A673 (cell line): ENCODE measurements at regions not wholly inside any gene's neighbourhood (a gene's known extent, or its start where the extent isn't known, plus 50 kb on each side); places are given as distances from the start of the nearest gene placed in this dataset.

Experiments
- BruUV-seq: library from RNA; stranded (reverse); fragments of 400-500 nt; replicated peaks from 2 replicates; lab custom pipeline; 2021; lab: Mats Ljungman, UMichigan
- CTCF ChIA-PET: fragments of 300-600 bp; sonication (Branson Sonifier 250); formaldehyde crosslinking; loops from one replicate; lab custom pipeline; 2022; ENCODE audit warnings: antibody characterized with exemption; lab: Charles Lee
- POLR2A ChIA-PET: fragments of 300-600 bp; sonication (Branson Sonifier 250); formaldehyde crosslinking; loops from one replicate; lab custom pipeline; 2022; ENCODE audit warnings: antibody characterized with exemption; ENCODE audit not compliant: low non-redundant PET; lab: Charles Lee
- DNase-seq: peaks from one replicate; pipeline ENCODE4 v3.0.0-alpha.2; 2015; ENCODE audit warnings: low spot score
- H3K27ac ChIP-seq: fragments of 200-600 bp; sonication (generic); 2 replicates; pipeline ENCODE4 v1.5.1; 2016; ENCODE audit warnings: mixed run types, low read depth, mild to moderate bottlenecking, mixed read lengths, antibody characterized with exemption, low read length; ENCODE audit not compliant: poor library complexity, severe bottlenecking
- H3K27me3 ChIP-seq: fragments of 200-600 bp; sonication (generic); replicated peaks from 2 replicates; pipeline ENCODE4 v1.6.1; 2017; ENCODE audit warnings: mixed run types, low read depth, mild to moderate bottlenecking, mixed read lengths, antibody characterized with exemption, low read length; ENCODE audit not compliant: insufficient read depth, poor library complexity
- H3K36me3 ChIP-seq: fragments of 200-600 bp; sonication (generic); 2 replicates; pipeline ENCODE4 v1.6.1; 2016; ENCODE audit warnings: mixed run types, mild to moderate bottlenecking, mixed read lengths, antibody characterized with exemption, low read length; ENCODE audit not compliant: insufficient read depth, poor library complexity, severe bottlenecking
- H3K4me1 ChIP-seq: fragments of 200-600 bp; sonication (generic); 2 replicates; pipeline ENCODE4 v1.6.1; 2017; ENCODE audit warnings: mixed run types, mild to moderate bottlenecking, mixed read lengths, antibody characterized with exemption, low read length; ENCODE audit not compliant: insufficient read depth, poor library complexity, severe bottlenecking
- H3K4me3 ChIP-seq: fragments of 200-600 bp; sonication (generic); 2 replicates; pipeline ENCODE4 v1.5.1; 2016; ENCODE audit warnings: low read depth, mixed run types, mild to moderate bottlenecking, mixed read lengths, low read length; ENCODE audit not compliant: poor library complexity, severe bottlenecking
- H3K9me3 ChIP-seq: fragments of 200-600 bp; sonication (generic); 2 replicates; pipeline ENCODE4 v1.6.1; 2016; ENCODE audit warnings: mixed run types, low read depth, mild to moderate bottlenecking, mixed read lengths, antibody characterized with exemption, low read length; ENCODE audit not compliant: poor library complexity, severe bottlenecking
- EZH2 ChIP-seq: fragments of 200-600 bp; sonication (generic); IDR thresholded peaks from 2 replicates; pipeline ENCODE4 v1.6.1; 2017; ENCODE audit warnings: borderline replicate concordance, low read depth, mild to moderate bottlenecking, mixed read lengths, antibody characterized with exemption, low read length; ENCODE audit not compliant: poor library complexity, severe bottlenecking
- intact Hi-C: fragments of 100-400 bp; cut with micrococcal nuclease; formaldehyde crosslinking; loops from one replicate; pipeline ENCODE4 v1.10.0; 2022; ENCODE audit not compliant: unreplicated experiment
- TF ChIP-seq, protein P1 (sequence below): fragments of 300-800, 200-600 bp; sonication (generic); conservative IDR thresholded peaks from 2 replicates; pipeline ENCODE4 v1.5.1; 2017; ENCODE audit warnings: low read depth, mild to moderate bottlenecking, antibody characterized with exemption, low read length, moderate library complexity, mixed read lengths

DNA sequence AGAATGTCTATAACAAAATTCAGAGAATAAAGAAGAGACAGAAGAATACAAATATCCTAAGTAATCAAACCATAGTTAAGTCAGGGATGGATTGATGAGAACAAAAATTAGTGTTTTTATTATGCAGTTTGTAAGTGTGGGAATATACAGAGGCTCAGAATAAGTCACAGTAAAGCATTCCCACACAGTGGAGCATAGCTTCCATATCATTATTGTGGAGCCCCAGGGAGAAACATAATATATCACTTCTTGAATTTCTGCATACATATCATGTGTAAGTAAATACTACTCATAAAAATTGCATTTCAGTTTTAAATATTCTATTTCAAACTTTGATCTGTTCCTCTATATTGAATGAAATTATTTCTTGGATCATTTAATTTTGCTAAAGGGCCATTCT lies 790.4 kb downstream of the PLA2G4A start:
- no TSS peak for BruUV-seq
- H3K36me3 ChIP-seq: no peaks in the 10 kb centered on the region
- no peak overlapping the region for H3K4me3 ChIP-seq
- H3K27me3 ChIP-seq: no peaks in the 10 kb centered on the region
- TF ChIP-seq EZH2: no peak
- TF ChIP-seq, protein P1, sequence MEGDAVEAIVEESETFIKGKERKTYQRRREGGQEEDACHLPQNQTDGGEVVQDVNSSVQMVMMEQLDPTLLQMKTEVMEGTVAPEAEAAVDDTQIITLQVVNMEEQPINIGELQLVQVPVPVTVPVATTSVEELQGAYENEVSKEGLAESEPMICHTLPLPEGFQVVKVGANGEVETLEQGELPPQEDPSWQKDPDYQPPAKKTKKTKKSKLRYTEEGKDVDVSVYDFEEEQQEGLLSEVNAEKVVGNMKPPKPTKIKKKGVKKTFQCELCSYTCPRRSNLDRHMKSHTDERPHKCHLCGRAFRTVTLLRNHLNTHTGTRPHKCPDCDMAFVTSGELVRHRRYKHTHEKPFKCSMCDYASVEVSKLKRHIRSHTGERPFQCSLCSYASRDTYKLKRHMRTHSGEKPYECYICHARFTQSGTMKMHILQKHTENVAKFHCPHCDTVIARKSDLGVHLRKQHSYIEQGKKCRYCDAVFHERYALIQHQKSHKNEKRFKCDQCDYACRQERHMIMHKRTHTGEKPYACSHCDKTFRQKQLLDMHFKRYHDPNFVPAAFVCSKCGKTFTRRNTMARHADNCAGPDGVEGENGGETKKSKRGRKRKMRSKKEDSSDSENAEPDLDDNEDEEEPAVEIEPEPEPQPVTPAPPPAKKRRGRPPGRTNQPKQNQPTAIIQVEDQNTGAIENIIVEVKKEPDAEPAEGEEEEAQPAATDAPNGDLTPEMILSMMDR: no peak
- H3K4me1 ChIP-seq: no peaks in the 10 kb centered on the region
- intact Hi-C loops: no loop called here
- no peak for DNase-seq
- H3K9me3 ChIP-seq: no peaks in the 10 kb centered on the region
- no peak overlapping the region for H3K27ac ChIP-seq
- POLR2A ChIA-PET: no interaction called here
- CTCF ChIA-PET: no interaction called here

DNA sequence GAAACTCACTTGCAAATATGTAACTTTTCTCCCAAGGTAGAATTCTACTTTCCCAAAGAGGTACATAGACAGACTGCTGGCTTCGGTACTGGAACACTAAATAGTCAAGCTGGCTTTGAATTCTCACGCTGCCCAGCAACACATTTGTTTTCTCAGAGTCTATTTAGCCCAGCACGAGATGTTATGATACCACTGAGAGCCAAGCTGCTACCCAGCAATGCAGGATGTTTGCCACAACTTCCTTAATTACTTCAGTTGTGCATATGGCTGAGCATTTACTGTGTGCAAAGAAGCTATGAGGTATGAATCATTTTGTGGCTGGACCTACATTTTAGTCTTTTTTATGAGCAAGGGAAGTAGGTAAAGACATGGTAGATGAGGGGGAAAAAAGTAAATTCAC lies 793.2 kb downstream of the PLA2G4A start:
- ChIA-PET CTCF (no interaction called here), POLR2A (no interaction called here)
- DNase-seq: no peak
- Histone ChIP-seq H3K27ac (no peak overlapping the region), H3K4me1 (peaks cover 5% of the 10 kb centered on the region), H3K4me3 (no peak overlapping the region), H3K27me3 (no peaks in the 10 kb centered on the region), H3K36me3 (no peaks in the 10 kb centered on the region), H3K9me3 (no peaks in the 10 kb centered on the region)
- intact Hi-C loops: no loop called here
- no TSS peak for BruUV-seq
- no peak for TF ChIP-seq EZH2
- TF ChIP-seq, protein P1: no peak

DNA sequence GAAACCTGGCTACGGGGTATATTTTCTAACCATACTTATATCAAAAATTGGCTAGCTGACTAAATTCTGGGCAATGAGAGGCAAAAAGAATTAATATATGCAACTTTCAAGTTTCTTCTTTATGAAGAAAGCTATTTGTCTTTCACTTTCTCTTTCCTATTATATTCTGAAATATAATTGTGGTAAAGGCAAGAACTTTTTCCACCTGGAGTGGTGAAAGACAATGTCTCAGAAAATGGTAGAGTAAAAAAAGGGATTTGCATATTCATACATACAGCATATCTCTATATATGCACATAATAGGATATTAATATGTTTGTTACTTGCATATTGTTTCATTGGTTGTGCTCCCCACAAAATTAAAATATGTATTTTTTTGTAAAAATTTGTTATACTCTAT lies 793.8 kb downstream of the PLA2G4A start:
- POLR2A ChIA-PET: no interaction called here

More for the DNA sequence above, 793.8 kb downstream of the PLA2G4A start:
- TF ChIP-seq EZH2: no peak
- TF ChIP-seq, protein P1: no peak
- Histone ChIP-seq H3K27me3 (no peaks in the 10 kb centered on the region), H3K36me3 (no peaks in the 10 kb centered on the region), H3K27ac (no peak overlapping the region), H3K4me1 (peaks cover 5% of the 10 kb centered on the region), H3K9me3 (no peaks in the 10 kb centered on the region), H3K4me3 (no peak overlapping the region)
- intact Hi-C loops: no loop called here
- no TSS peak for BruUV-seq
- CTCF ChIA-PET: no interaction called here
- no peak for DNase-seq
